Ovary (tissue), 3 donors: ENCODE measurements at regions not wholly inside any gene's neighbourhood (a gene's known extent, or its start where the extent isn't known, plus 50 kb on each side); places are given as distances from the start of the nearest gene placed in this dataset.

Source experiments
- POLR2A ChIP-seq: fragments of 450-650 bp; IDR thresholded peaks from one replicate; pipeline ENCODE4 v1.6.1; 2017; ENCODE audit warnings: antibody characterized with exemption, mild to moderate bottlenecking, moderate library complexity
- TF ChIP-seq, protein P1 (sequence below), 3 donors: fragments of 450-650 bp in 2 of 3; fragments of 200-600 bp in 1 of 3; IDR thresholded peaks; one replicate each; pipeline versions ENCODE4 v1.5.1 to v1.8.0; 2016 to 2022; ENCODE audit warnings: antibody characterized with exemption in 3 of 3, mild to moderate bottlenecking in 1 of 3
- donor health status: DM: no; HTN: no; CAD: no.

DNA sequence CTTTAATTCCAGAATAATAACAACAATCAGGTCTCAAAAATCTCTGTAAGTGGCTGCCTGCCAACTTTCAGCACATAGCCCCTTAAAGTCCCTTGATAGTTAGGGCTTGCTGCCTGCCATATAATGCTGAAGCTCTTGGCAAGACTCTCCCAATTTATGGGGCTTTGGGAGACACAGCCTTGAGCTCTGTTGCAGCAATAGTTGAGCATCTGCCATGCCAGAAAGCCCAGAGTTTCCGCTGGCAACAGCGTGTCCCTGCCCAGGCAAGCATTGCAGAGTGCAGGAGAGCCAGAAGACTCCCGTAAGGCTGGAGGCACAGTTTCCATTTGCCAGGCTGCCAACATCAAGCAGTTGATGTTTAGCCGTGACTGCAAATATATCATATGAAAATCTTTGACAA is 678.5 kb upstream of the NUDT12 start:
- TF ChIP-seq POLR2A: no peak
- TF ChIP-seq, protein P1, sequence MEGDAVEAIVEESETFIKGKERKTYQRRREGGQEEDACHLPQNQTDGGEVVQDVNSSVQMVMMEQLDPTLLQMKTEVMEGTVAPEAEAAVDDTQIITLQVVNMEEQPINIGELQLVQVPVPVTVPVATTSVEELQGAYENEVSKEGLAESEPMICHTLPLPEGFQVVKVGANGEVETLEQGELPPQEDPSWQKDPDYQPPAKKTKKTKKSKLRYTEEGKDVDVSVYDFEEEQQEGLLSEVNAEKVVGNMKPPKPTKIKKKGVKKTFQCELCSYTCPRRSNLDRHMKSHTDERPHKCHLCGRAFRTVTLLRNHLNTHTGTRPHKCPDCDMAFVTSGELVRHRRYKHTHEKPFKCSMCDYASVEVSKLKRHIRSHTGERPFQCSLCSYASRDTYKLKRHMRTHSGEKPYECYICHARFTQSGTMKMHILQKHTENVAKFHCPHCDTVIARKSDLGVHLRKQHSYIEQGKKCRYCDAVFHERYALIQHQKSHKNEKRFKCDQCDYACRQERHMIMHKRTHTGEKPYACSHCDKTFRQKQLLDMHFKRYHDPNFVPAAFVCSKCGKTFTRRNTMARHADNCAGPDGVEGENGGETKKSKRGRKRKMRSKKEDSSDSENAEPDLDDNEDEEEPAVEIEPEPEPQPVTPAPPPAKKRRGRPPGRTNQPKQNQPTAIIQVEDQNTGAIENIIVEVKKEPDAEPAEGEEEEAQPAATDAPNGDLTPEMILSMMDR (IDR thresholded peaks at IDR 0.05): no peak
